Nephron (organoid): ENCODE measurements at regions not wholly inside any gene's neighbourhood (a gene's known extent, or its start where the extent isn't known, plus 50 kb on each side); places are given as distances from the start of the nearest gene placed in this dataset.

Experiments used
- H3K27ac Mint-ChIP-seq, 3 experiments: 2 replicates each; pipeline ENCODE4 v1.8.0; 2020; ENCODE audit warnings: mixed read lengths in 3 of 3, mild to moderate bottlenecking in 2 of 3, moderate library complexity in 1 of 3
- H3K27me3 Mint-ChIP-seq: 2 replicates; pipeline ENCODE4 v1.8.0; 2021; ENCODE audit warnings: low read depth, mild to moderate bottlenecking, moderate library complexity, mixed read lengths
- H3K36me3 Mint-ChIP-seq: 2 replicates; pipeline ENCODE4 v1.8.0; 2020; ENCODE audit warnings: low read depth, mixed read lengths
- H3K4me1 Mint-ChIP-seq: 2 replicates; pipeline ENCODE4 v1.8.0; 2020; ENCODE audit warnings: mixed read lengths
- H3K4me3 Mint-ChIP-seq, 3 experiments: 2 replicates each; pipeline ENCODE4 v1.8.0; 2020; ENCODE audit warnings: mild to moderate bottlenecking in 3 of 3, mixed read lengths in 3 of 3, moderate library complexity in 2 of 3
- H3K9me3 Mint-ChIP-seq: 2 replicates; pipeline ENCODE4 v1.8.0; 2020; ENCODE audit warnings: mixed read lengths
- CTCF ChIP-seq, 3 experiments: fragments of 200-600 bp; sonication (generic); IDR thresholded peaks; one replicate each; pipeline ENCODE4 v1.5.0; 2021; ENCODE audit warnings: antibody characterized with exemption in 3 of 3; ENCODE audit not compliant: unreplicated experiment in 3 of 3

GRCh38 chr3:102018551-102018950 lies 169.2 kb downstream of the NFKBIZ start:
- Mint-ChIP-seq H3K4me3 (no peak overlapping the region), H3K36me3 (no peaks in the 10 kb centered on the region), H3K4me1 (no peaks in the 10 kb centered on the region), H3K27ac (no peak overlapping the region), H3K9me3 (peaks cover 4% of the 10 kb centered on the region), H3K27me3 (no peaks in the 10 kb centered on the region)
- TF ChIP-seq CTCF (IDR thresholded peaks at IDR 0.05; ENCODE audit: unreplicated experiment in 3 of 3) = no peak

- Mint-ChIP-seq H3K4me3 (no peak overlapping the region), H3K27me3 (no peaks in the 10 kb centered on the region)
Measured at GRCh38 chr3:102020735-102021134, 171.4 kb downstream of the NFKBIZ start.

GRCh38 chr3:102024270-102024904 lies 175.1 kb downstream of the NFKBIZ start:
- no peak overlapping the region for H3K27ac Mint-ChIP-seq
- H3K9me3 Mint-ChIP-seq = peaks cover 7% of the 10 kb centered on the region
- TF ChIP-seq CTCF (IDR thresholded peaks at IDR 0.05; ENCODE audit: unreplicated experiment in 3 of 3) = no peak
- no peak overlapping the region for H3K4me3 Mint-ChIP-seq
- no peaks in the 10 kb centered on the region for H3K36me3 Mint-ChIP-seq
- H3K4me1 Mint-ChIP-seq = no peaks in the 10 kb centered on the region
- no peaks in the 10 kb centered on the region for H3K27me3 Mint-ChIP-seq

More at GRCh38 chr3:102020735-102021134, 171.4 kb downstream of the NFKBIZ start:
- TF ChIP-seq CTCF (IDR thresholded peaks at IDR 0.05; ENCODE audit: unreplicated experiment in 3 of 3) = no peak
- no peaks in the 10 kb centered on the region for H3K36me3 Mint-ChIP-seq
- H3K27ac Mint-ChIP-seq = no peak overlapping the region
- H3K4me1 Mint-ChIP-seq = no peaks in the 10 kb centered on the region
- peaks cover 9% of the 10 kb centered on the region for H3K9me3 Mint-ChIP-seq

- Mint-ChIP-seq H3K9me3 (peaks cover 7% of the 10 kb centered on the region), H3K27ac (no peak overlapping the region), H3K27me3 (no peaks in the 10 kb centered on the region), H3K36me3 (no peaks in the 10 kb centered on the region), H3K4me3 (no peak overlapping the region), H3K4me1 (no peaks in the 10 kb centered on the region)
- no peak for TF ChIP-seq CTCF (IDR thresholded peaks at IDR 0.05; ENCODE audit: unreplicated experiment in 3 of 3)
Measured at GRCh38 chr3:102025606-102026270, 176.4 kb downstream of the NFKBIZ start.

- Mint-ChIP-seq H3K4me1 (no peaks in the 10 kb centered on the region), H3K9me3 (peaks cover 7% of the 10 kb centered on the region), H3K4me3 (no peak overlapping the region), H3K36me3 (no peaks in the 10 kb centered on the region), H3K27ac (no peak overlapping the region), H3K27me3 (no peaks in the 10 kb centered on the region)
- TF ChIP-seq CTCF (IDR thresholded peaks at IDR 0.05; ENCODE audit: unreplicated experiment in 3 of 3) = no peak
Measured at GRCh38 chr3:102026656-102027055, 177.3 kb downstream of the NFKBIZ start.

- Mint-ChIP-seq H3K36me3 (no peaks in the 10 kb centered on the region), H3K9me3 (peaks cover 3% of the 10 kb centered on the region), H3K4me1 (no peaks in the 10 kb centered on the region), H3K4me3 (no peak overlapping the region), H3K27ac (no peak overlapping the region), H3K27me3 (no peaks in the 10 kb centered on the region)
- no peak for TF ChIP-seq CTCF (IDR thresholded peaks at IDR 0.05; ENCODE audit: unreplicated experiment in 3 of 3)
Measured at GRCh38 chr3:102030661-102031060, 181.3 kb downstream of the NFKBIZ start.
